GM21717 (cell line): ENCODE measurements at regions not wholly inside any gene's neighbourhood (a gene's known extent, or its start where the extent isn't known, plus 50 kb on each side); places are given as distances from the start of the nearest gene placed in this dataset.
"Not testable (repeated sequence)": the region's sequence is repeated elsewhere in the genome, so short reads cannot be mapped to it uniquely, and the experiment has no call there.

Experiments
- ATAC-seq: cut with Tn5 transposase; IDR thresholded peaks from one replicate; pipeline ENCODE4 v1.9.1; 2021; ENCODE audit warnings: mild to moderate bottlenecking, moderate library complexity; ENCODE audit not compliant: unreplicated experiment

- ATAC-seq, result no peak
These were observed 61.4 kb downstream of the DDX53 start for GRCh38 chrX:23061116-23061515.

- ATAC-seq, result no peak
These were observed 62.6 kb downstream of the DDX53 start for GRCh38 chrX:23062359-23062758.

- ATAC-seq, result peak; percentile 56
These were observed 67.0 kb downstream of the DDX53 start for GRCh38 chrX:23066588-23067281.

- not testable (repeated sequence) for ATAC-seq
These were observed 75.7 kb downstream of the DDX53 start for GRCh38 chrX:23075461-23075860.

GRCh38 chrX:23079347-23079746, 79.6 kb downstream of the DDX53 start:
- no peak for ATAC-seq

GRCh38 chrX:23100826-23101225, 101.1 kb downstream of the DDX53 start:
- ATAC-seq, result no peak

GRCh38 chrX:23103546-23103945, 103.8 kb downstream of the DDX53 start:
- no peak for ATAC-seq

- ATAC-seq, result no peak
These were observed 114.5 kb downstream of the DDX53 start for GRCh38 chrX:23114241-23114640.

GRCh38 chrX:23115651-23116050, 115.9 kb downstream of the DDX53 start:
- no peak for ATAC-seq

- ATAC-seq, result no peak
These were observed 118.4 kb downstream of the DDX53 start for GRCh38 chrX:23118163-23118562.

GRCh38 chrX:23118890-23119527, 119.2 kb downstream of the DDX53 start:
- no peak for ATAC-seq

- ATAC-seq, result no peak
These were observed 127.8 kb downstream of the DDX53 start for GRCh38 chrX:23127586-23127985.

GRCh38 chrX:23133551-23133950, 133.8 kb downstream of the DDX53 start:
- no peak for ATAC-seq

- ATAC-seq, result no peak
These were observed 134.4 kb downstream of the DDX53 start for GRCh38 chrX:23134136-23134535.

- ATAC-seq, result no peak
These were observed 137.1 kb downstream of the DDX53 start for GRCh38 chrX:23136816-23137215.

GRCh38 chrX:23168291-23168690, 166.4 kb upstream of the PTCHD1 start:
- no peak for ATAC-seq

- ATAC-seq, result peak; percentile 49
These were observed 148.7 kb upstream of the PTCHD1 start for GRCh38 chrX:23185951-23186350.

- no peak for ATAC-seq
These were observed 146.8 kb upstream of the PTCHD1 start for GRCh38 chrX:23187819-23188218.

- ATAC-seq, result no peak
These were observed 139.6 kb upstream of the PTCHD1 start for GRCh38 chrX:23194885-23195554.

GRCh38 chrX:23195761-23196160, 138.9 kb upstream of the PTCHD1 start:
- no peak for ATAC-seq

GRCh38 chrX:23201706-23202105, 132.9 kb upstream of the PTCHD1 start:
- no peak for ATAC-seq

- ATAC-seq, result no peak
These were observed 132.3 kb upstream of the PTCHD1 start for GRCh38 chrX:23202326-23202725.
